Upper lobe of left lung (tissue), 4 donors: ENCODE measurements at regions not wholly inside any gene's neighbourhood (a gene's known extent, or its start where the extent isn't known, plus 50 kb on each side); places are given as distances from the start of the nearest gene placed in this dataset.

Source experiments
- CTCF ChIP-seq, 6 experiments: fragments of 450-650 bp in 4 of 6; fragments of 200-600 bp in 2 of 6; sonication (generic) in 2 of 6; IDR thresholded peaks; one replicate each; pipeline ENCODE4 v1.5.1; 2016 to 2019; ENCODE audit warnings: antibody characterized with exemption in 6 of 6
- EP300 ChIP-seq, 4 donors: sonication (generic); formaldehyde crosslinking; IDR thresholded peaks; one replicate each; pipeline ENCODE4 v1.5.1; 2017; ENCODE audit warnings: antibody characterized with exemption in 4 of 4, control low read depth in 2 of 4
- POLR2A ChIP-seq, 4 donors: fragments of 450-650 bp; IDR thresholded peaks; one replicate each; pipeline ENCODE4 v1.5.1; 2016 to 2017; ENCODE audit warnings: antibody characterized with exemption in 4 of 4, mild to moderate bottlenecking in 2 of 4
- POLR2AphosphoS5 ChIP-seq, 2 donors: sonication (generic); formaldehyde crosslinking; IDR thresholded peaks; one replicate each; pipeline ENCODE4 v1.5.1; 2017; ENCODE audit warnings: antibody characterized with exemption in 2 of 2

GRCh38 chr17:14818469-14818868, 446.7 kb downstream of the PMP22 start:
- TF ChIP-seq POLR2A (IDR thresholded peaks at IDR 0.05) (no peak), CTCF (IDR thresholded peaks at IDR 0.05) (no peak), EP300 (IDR thresholded peaks at IDR 0.05) (no peak), POLR2AphosphoS5 (IDR thresholded peaks at IDR 0.05) (no peak)
